CD4-positive, alpha-beta T cell treated with Interferon alpha-2 for 1 hour (primary cell): ENCODE measurements at regions not wholly inside any gene's neighbourhood (a gene's known extent, or its start where the extent isn't known, plus 50 kb on each side); places are given as distances from the start of the nearest gene placed in this dataset.
A peak's percentile ranks its signal among the peaks of the same experiment; 100 is the strongest.

Experiments
- DNase-seq, 2 donors: peaks; one replicate each; pipeline ENCODE4 v3.0.0-alpha.2; 2020 to 2022

DNA sequence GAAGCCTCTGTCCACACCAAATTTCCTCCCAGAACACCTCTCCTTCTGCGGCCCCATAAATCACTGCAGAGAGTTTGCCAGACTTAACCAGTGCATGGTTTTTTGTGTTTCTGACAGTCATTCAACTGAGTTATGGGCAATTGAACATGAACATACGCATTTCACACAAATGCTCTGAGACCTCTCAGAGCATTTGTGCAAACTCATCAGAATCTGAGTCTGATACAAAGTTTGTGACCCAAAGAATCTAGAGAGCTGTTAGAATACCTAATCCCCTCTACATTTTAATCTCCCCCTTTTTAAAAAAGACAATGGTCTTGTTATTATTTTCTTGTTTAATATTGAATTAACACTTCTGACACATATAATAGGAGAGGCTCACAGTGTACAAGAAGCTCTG is 416.9 kb upstream of the SMARCA2 start:
- no peak for DNase-seq

DNA sequence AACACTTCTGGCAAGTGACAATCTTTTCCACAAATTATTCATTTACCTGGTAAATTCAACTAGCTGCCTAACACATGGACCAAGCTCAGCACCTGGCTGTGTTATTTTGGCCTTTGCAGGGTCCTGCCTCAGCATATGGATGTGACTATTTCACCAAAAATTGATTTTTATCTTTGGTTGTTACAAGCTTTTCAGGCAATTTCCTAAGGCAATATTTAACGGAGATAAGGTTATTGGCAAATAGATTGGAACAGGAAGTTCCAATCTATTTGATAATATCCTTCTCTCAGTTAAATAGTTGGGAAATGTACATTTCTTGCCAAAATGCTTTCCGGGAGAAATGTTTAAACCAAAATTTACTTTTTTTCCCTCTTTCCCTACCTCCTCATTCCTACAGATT is 415.2 kb upstream of the SMARCA2 start:
- no peak for DNase-seq

DNA sequence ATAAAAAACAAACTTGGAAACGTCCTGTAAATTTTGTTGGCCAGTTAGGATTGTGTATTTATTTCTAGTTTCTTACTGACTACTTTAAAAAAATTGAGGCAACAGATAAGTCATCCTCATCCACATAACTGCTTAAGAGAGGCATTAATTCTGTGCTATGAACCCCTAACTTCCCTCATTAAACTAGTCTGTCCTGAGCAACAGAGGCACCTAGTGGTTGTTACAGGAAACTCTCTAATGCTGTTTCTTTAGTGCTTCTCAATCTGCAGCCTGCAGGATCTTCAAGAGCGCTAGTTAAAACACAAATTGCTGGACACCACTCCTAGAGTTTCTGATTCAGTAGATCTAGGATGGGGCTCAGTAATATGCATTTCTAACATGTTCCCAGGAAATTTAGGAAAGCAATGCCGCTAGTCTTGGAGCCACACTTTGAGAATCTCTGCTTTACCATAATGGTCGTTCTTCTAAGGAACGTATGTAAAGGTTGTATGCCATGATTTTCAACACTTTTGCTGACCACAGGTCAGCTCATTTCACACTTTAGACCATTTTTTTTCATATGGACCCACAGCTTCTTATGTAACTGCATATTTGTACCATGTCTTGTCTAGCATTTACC is 410.1 kb upstream of the SMARCA2 start:
- DNase-seq: peak in 1 of 2 donors; percentile 12

DNA sequence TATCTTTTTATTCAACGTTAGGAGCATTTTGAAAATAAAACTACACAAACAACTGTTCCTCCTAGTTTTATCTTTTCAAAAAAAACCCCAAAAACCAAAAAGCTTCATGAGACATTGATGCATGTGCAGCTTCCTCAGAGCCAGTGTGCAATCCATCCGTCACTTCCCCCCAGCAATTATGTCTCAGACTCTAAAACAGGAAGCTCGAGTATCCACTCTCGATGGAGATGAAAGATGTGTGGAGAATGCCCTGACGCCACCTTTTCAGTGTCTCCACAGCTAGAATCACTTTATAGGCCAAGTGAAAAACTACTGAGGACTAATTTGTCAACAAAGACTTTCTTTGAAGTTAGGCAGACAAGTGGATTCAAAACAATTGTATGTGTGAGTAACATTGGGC is 408.9 kb upstream of the SMARCA2 start:
- DNase-seq: no peak

DNA sequence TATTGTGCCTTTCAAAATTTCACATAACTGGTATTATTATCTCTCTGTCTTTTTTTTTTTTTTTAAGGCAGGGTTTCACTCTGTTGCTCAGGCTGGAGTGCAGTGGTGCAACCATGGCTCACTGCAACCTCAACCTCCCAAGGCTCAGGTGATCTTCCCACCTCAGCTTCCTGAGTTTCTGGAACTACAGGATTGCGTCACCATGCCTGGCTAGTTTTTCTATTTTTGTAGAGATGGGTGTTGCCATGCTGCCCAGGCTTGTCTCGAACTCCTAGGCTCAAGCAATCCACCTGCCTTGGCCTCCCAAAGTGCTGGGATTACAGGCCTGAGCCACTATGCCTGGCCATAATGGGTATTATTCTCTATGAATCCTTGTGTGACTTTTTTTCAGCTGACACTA is 402.3 kb upstream of the SMARCA2 start:
- DNase-seq: no peak

DNA sequence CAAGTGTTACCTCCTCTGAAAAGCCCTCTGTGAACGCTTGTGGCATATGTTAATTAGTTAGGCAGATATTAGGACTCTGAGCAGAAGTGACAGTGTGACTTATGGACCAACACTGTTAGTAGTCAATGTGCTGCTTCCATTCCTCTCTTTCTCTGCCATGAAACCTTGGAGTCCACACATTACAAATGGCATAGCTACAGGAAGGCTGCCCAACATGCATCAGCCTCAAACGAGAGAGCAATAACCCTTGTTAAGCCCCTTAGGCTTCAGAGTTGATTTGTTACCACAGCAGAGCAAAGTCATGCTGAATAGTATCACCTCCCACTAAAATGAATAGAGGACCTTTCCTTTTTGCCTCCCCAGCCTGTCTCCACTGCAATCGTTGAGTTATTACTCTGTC is 397.7 kb upstream of the SMARCA2 start:
- no peak for DNase-seq

DNA sequence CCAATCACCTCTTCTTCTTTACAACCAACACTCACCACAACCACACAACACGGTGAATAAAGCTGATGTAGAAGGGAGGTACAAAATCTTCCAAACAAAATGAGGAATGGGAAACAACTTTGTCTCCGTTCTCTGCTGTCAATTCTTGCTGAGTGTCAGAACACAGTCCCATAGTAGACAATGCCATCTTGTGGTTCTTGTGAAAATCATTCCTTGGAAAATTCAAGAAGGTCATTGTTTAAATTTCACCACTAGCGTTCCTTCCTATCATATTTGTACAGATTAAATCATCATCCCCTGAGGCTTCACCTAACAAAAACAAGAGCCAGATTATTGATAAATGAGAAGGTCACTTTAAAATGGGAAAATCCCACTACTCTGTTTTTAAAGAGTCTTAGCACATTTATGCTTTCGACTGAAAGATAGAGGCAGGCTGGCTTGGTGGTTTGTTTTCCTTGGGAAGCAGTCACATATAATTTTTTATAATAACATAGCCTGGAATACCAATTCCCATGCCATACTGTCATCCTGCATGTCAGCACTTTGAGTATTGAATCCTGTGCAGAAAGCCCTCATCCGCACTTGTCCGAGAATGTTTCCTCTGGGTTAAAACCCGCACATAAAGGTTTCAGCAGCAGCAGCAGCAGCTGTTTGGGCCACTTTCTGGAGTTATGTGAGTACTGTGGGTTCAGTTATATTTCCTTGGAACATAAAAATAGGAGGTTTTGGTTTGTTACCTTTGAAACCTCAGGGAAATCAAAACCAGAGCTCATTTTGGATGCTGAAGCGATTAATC is 395.0 kb upstream of the SMARCA2 start:
- no peak for DNase-seq

DNA sequence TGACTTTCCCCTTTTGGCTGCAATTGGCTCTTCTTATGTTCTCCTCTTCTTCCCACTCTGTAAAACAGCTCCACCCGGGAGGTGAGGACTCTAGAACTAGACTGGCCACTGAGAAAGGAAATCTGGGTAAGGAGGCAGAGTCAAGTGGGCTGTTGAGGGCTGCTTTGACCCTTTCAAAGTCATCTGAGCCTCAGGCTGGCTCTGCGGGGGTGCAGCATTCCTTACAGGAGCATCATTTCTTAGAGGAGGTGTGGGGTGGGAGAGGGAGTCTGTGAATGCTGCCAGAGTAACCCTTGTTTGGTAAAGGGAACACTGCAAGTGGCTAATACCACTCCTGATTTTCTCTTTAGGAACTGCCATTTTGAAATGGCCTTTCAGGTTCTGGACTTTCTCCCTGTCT is 377.7 kb upstream of the SMARCA2 start:
- no peak for DNase-seq

DNA sequence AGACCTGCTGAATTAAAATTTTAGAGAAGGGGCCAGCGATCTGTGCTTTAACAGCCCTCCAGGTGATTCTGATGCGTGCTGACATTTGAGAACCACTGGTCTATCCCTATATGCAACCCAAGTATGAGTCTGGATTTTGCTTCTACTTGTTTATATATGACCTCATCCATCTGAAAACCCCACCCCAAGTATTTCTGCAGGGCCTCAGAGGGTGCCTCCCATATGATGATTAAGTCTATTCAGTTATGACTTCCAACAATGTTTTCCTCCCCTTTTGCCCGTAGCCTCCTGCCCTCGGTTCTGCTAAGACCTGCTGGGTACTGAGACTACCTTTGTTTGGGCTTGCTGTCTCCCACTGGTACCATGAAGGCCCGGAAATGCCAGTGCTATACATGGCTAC is 376.0 kb upstream of the SMARCA2 start:
- DNase-seq: no peak

DNA sequence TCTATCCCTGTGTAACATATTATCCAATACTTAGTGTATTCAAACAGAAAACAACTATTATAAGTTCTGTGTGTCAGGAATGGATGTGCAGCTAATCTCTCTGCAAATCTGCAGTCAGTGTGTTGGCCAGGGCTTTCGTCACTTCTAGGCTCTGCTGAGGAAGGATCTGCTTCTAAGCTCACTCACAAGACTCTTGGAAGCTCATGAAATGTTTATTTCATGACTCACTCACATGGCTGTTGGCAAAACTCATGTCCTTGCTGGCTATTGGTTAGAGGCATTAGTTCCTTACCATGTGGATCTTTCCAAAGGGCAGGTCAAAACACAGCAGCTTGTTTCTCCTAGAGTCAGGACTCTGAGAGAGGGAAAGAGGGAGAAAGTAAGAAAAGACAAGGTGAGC is 367.4 kb upstream of the SMARCA2 start:
- DNase-seq: no peak

DNA sequence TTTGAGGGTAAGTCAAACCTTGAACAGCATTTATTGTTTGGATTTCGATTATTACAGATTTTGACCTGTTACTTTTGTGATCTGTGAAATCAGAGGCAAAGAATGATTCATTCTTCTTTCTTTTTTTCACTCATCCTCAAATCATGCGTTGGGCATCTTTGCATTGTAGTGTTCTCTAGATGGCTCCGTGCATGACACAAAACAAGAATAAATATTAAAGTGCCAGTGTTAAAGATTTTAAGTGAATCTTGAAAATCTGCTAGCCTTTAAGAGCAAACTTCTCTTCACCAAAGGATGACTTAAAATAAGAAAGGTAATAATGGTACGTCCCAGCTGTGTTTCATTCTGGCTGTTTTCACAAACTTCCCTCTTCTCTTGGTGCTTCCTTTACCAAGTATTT is 361.9 kb upstream of the SMARCA2 start:
- DNase-seq: no peak

DNA sequence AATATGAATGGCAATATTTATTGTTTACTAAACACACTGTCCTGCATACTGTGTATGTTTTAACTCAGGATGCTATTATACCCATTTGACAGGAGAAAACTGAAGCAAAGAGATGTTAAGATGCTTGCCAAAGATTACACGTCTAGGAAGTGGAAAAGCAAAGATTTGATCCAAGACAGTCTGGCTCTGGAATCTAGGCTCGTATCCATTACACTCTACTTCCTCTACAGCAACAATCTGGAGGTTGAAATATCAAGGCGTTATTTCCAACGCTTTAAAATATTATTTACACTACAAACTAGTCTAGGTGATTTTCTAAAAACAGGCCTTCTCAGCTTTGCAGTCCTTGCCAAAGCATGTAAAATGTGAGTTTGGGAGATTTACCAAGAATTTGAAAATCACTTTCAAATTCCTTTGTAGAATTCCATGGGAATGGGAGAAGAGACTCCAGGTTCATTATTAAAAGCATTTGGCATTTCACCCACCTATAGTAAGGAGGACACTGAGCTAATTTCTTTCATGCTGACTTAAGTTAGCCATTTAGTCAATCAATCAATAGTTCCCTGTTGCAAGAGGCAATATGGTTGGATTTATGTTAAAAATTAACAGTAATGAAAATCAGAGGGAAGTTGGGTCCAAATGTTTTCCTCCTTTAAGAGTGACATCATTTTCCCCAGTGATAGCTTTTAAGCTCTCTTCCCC is 356.3 kb upstream of the SMARCA2 start:
- no peak for DNase-seq

DNA sequence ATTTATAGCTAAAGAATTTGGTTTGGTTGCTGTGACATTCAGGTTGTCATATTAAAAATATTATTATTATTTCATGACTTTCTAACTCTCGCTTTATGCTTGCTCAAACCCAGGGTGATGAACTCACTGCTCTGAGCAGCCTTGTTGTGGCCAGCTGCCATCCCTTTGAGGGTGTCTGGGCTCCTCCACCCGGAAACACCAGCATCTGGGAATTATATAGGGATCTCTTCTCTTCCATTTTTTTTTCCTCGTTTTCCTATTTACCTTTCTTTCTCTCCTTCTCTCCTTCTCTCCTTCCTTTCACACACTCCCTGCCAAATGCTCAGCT is 355.8 kb upstream of the SMARCA2 start:
- no peak for DNase-seq

DNA sequence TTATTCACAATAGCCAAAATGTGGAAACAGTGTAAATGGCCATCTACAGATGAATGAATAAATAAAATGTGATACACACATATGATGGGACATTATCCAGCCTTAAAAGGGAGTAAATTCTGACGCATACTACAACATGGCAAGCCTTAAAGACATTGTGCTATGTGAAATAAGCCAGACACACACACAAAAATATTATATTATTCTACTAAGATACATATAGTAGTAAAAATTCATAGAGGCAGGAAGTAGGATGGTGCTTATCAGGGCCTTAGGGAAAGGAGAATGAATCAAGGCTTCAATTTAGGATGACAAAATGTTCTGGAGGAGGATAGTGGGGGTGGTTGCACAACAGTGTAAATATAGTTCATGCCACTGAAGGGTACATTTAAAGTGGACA is 346.7 kb upstream of the SMARCA2 start:
- DNase-seq: no peak

DNA sequence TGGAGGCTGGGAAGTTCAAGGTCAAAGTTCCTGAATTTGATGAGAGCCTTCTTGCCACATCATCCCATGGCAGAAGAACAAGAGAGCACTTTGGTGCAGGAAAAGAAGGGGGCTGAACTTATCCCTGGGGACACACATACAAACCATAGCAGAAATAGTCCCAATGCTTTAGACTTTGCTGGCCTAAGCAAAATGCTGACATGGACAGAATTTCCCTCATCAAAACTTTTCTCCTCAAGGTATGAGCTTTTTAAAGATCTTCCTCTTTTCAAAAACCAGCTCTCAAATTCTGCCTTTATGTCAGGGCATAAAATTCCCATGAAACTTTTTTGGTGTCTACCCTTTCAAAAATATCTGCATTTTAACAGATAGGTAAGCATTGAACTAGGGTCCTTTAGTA is 341.8 kb upstream of the SMARCA2 start:
- DNase-seq: no peak

DNA sequence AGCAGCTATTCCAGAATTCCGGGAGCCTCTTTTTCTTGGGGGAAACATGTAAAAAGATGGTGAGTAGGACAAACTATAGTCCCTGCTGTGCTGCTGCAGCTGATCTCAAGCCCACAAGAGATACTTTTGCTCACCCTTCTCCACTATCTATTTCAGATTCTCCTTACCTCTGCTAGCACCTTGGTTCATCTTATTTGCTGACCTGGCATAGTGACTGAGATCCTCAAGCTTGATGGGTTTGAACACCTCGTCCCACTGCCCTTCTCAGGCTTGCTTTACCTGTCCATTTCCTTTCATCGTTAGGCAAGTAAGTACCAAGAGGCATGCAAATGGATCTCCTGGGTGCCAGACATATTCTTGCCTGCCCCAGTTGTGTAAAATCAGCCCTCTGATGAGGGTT is 338.4 kb upstream of the SMARCA2 start:
- no peak for DNase-seq

DNA sequence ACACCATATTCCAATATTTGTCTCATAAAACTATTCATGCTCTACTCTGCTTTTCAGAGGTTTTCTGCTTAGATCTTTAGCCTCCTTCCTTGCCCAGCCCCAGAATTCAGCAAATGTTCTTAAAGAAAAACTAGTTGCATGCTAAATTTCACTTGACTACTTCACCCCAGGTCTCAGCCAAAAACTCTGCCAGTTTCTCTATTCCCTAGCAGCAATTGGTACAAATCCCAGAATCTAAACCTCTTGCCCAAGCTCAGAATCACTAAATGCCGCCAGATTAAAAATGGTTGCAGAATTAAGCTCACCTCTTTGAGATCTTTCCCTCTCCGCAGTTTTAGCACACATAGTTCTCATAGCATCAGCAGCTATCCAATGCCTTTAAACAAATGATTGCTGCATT is 331.2 kb upstream of the SMARCA2 start:
- DNase-seq: no peak

DNA sequence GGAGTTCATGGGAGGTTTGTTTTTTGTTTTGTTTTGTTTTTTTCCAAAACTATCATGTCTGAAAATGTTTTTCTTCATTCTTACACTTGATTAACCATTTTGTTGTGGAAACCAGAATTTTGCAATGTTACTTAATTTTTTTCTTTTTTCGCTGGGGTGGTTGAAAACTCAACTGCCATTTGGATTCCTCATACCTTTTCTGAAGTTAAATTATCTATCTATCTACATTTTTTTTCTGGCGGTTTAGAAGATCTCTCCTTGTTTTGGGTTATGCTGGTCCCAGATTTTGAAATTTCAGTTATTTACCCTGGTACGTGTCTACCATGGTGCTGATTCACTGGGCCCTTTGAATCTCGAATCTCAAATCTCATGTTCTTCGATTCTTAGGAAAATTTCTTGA is 316.2 kb upstream of the SMARCA2 start:
- DNase-seq: no peak

DNA sequence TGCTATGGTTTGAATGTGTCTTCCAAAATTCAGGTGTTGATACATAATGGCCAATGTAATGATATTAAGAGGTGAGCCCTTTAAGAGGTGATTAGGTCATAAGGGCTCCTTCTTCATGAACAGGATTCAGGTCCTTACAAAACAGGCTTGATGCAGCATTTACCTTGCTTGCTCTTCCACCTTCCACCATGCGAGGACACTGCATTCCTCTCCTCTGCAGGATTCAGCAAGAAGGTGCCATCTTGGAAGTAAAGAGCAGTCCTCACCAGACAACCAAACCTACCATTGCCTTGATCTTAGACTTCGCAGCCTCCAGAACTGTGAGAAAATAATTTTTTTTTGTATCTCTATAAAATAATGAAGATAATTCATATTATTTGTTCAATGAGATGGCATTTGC is 314.0 kb upstream of the SMARCA2 start:
- DNase-seq: no peak

DNA sequence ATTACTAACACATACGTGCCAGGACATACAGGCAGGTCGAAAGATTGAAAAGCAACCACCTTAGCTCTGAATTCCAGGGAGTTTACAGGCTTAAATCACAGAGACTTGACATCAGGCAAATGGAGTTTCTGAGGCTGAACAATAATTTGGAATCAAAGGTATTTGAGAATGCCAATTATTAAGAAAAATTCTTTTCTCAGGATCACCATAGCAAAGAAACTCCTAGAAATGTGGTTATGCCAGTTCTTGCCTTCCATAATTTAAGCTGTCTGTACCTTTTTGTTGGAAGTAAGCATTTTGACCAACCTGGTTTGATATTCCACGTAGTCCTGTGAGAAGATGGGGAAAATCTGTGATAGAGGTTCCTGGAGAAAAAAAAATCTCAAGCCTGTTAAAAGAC is 312.4 kb upstream of the SMARCA2 start:
- DNase-seq: no peak

DNA sequence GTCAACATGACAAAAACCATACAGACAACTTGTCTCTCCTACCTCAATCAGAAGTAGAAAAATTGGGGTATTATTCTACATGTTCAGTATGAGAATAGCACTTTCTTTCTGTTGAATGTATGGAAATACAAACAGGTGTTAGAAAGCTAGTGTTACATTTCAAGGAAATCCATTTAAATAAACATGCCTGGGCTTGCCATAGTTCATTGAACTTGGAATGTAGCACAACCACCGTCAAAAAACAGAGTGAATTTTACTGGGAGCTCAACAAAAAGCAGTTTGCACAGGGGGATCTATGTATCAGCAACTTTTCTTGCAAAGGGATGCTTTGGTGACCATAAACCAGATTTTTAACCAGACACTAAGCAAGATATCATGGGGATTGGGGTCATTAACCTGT is 307.9 kb upstream of the SMARCA2 start:
- DNase-seq: no peak

DNA sequence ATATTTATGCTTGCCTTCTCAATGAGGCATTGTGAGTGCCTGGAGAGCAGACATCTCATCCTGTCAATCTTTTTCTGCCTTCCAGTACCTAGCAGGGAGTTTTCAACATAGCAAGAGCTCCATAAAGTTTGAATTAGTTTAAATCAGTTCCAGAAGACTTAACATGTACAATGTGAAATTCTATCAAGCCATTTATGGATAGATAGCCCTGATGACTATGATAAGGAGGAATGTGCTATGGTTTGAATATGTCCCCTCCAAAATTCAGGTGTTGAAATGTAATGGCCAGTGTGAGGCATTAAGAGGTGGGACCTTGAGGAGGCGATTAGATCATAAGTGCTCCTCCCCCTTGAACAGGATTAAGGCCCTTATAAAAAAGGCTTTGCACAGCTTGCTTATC is 306.9 kb upstream of the SMARCA2 start:
- no peak for DNase-seq

DNA sequence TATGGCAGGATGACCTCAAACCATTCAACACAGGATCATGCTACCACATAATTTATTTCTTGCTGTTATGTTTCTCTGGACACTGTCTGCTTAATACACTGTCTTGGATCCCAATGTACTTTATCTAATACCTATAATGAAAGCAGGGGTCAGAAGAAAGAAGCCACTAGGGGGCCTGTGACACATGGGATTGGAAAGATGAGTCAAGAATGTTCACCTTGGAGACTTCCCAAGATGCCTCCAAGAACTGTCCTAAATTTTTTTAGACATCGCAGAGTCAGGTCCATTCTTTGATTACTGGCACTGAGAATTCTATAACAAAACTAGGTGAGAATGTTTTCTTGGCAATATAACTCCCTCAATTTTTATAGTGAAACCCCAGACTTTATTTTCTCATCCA is 305.8 kb upstream of the SMARCA2 start:
- peak in 1 of 2 donors; percentile 19 for DNase-seq

DNA sequence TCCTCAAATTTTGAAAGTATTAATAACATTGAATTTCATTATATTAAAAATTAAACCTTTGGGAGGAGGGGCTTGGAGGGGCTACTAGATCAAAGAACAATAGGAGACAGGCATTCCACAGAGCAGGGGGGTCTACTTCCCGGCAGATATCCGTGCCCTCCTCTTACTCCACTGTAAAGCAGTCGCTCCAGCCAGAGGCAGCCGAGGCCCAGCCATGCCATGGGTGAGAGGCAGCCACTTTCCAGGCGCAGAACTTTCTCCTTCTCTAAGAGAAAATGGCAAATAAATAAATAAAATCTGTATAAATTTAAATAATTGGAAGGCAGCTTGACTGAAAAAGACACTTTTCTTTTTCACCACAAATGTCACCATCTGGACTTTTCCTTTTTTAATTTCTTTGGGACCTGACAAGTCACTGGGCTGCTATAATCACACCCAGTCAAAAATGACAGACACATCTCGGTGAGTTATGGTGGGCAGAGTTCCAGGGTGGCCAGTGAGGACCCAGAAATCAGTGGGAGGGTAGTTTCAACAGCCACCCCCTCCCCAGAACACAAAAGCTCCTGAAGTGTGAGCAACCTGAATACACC is 302.2 kb upstream of the SMARCA2 start:
- DNase-seq: no peak
